GM19193 (cell line): ENCODE measurements at regions not wholly inside any gene's neighbourhood (a gene's known extent, or its start where the extent isn't known, plus 50 kb on each side); places are given as distances from the start of the nearest gene placed in this dataset.

ENCODE experiments used
- POLR2A ChIP-seq: IDR thresholded peaks from 4 replicates; pipeline ENCODE4 v1.6.1; 2011; ENCODE audit not compliant: insufficient read depth, insufficient read length; ENCODE audit errors: extremely low read depth

- no peak for TF ChIP-seq POLR2A
Observed at GRCh38 chr4:123609829-123610228, 213.2 kb downstream of the SPRY1 start.

DNA sequence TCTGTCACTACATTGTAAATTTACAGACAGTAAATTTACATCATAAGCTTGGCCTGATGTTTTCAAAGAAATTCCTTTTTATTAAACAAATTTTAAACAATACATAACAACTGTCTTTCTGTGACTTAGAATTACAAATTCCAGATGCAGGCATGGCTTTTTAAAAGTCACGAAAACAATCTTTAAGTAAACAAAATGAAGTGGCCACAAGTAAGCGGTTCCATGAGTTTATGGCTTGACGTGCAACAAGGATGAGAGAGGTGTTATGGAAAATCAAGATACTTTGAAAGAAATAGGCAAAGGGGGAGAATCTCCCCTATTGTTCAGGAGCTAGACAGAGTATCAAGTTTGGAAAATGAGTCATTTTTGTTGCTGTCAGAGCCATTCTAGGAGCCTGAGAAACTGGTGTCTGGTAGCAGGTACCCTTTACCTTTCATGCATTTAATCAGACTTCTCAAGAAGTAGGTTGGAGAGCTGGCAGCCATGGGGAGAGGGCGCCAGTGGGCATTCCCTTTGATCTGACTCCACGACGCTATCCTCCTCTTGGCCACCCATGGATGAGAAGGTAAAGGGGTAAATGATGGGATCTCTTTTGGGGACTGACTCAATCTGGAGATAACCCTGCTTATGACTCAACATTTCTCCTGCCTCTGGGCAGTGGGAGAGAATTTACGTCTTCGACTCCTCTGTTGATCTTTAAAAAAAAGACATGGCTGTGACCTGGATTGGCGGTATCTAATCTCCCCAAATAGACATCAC is 217.2 kb downstream of the SPRY1 start:
- no peak for TF ChIP-seq POLR2A

- no peak for TF ChIP-seq POLR2A
Observed at GRCh38 chr4:123615901-123616300, 219.3 kb downstream of the SPRY1 start.

GRCh38 chr4:123616951-123617461 is 220.4 kb downstream of the SPRY1 start:
- TF ChIP-seq POLR2A: no peak

DNA sequence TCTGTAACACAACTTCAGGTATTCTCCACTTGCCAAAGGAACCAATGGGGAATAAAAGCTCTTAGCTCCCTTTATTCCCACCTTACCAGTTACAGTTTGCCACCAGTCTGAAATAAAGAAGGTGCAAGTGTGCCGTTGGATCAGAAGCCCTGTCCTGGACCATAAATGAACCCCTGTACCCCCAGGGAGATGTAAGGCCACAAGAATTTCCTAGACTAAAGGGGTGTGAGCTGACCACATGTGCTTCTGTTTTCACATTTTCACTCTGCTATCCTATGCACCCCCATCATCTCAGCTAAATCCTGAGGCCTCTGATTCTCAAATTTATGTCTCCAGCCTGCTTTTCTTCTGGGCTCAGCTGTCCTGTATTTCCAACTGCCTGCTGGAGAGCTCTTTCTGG is 221.2 kb downstream of the SPRY1 start:
- no peak for TF ChIP-seq POLR2A

GRCh38 chr4:123618606-123619005 is 222.0 kb downstream of the SPRY1 start:
- no peak for TF ChIP-seq POLR2A

GRCh38 chr4:123619326-123619725 is 222.7 kb downstream of the SPRY1 start:
- no peak for TF ChIP-seq POLR2A

GRCh38 chr4:123619895-123620294 is 223.3 kb downstream of the SPRY1 start:
- no peak for TF ChIP-seq POLR2A

DNA sequence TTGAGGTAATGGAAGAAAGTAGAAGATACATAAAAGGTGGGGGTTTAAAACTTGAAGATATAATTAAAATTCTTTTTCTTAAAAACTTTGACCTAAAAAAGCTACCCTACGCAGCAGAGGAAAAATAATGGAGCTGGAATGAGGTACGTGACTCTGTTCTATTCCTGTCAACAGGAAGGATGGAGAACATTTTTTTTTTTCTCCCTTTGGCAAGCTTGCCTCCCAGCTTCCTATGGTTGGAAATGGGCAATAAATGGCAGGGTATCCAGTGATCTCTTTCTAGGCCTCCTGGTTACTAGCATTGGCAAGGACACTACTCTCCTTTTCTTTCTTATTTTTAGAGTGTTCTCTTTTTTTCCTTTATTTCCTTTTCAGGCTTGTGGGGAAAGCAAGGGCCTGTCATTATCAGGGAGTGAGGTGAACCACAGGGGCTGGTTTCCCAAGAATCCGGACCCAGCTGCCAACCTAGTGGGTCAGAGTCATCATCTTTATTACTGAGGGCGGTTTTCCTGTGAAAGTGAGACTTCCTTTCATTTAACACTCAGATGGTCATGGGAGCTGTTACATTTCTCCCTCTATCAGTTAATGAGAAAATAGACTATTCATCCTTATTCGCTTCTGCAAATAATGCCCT is 224.6 kb downstream of the SPRY1 start:
- TF ChIP-seq POLR2A: no peak

GRCh38 chr4:123622572-123622971 is 226.0 kb downstream of the SPRY1 start:
- TF ChIP-seq POLR2A: no peak

DNA sequence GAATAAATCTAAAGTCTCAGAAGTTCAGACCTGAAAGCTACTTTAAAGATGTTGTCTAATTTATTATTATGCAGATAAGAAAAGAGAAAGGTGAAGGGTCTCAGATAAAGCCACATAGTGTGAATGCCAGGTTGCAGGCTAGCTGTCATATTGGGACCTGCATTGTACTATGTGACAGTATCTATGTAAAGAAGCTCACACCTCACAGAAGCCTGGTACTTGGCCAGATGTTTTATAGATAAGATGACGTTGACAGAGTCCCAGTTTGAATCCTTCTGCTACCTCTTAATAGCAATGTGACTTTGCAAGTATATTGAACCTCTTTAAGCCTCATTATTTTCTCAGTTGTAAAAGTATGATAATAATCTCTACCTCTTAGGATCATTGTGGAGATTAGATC is 227.0 kb downstream of the SPRY1 start:
- no peak for TF ChIP-seq POLR2A

DNA sequence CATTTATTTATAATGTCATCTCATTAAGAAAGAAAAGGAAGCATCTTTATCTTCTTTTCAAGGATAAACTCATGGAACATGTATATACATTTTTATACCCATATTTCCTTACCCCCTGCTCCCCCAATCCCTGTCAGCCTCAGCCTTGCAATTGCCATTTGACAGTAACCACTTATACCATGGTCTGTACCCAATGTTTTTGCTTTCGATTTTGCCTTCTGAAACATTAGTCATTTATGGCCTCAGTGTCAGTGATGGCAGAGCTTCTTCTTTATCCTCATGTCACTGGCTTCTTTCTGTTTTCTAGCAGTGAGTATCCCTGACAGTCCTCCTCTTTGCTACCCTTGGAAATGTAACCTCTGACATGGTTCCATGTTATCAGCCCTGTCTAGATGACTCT is 228.4 kb downstream of the SPRY1 start:
- TF ChIP-seq POLR2A: no peak

DNA sequence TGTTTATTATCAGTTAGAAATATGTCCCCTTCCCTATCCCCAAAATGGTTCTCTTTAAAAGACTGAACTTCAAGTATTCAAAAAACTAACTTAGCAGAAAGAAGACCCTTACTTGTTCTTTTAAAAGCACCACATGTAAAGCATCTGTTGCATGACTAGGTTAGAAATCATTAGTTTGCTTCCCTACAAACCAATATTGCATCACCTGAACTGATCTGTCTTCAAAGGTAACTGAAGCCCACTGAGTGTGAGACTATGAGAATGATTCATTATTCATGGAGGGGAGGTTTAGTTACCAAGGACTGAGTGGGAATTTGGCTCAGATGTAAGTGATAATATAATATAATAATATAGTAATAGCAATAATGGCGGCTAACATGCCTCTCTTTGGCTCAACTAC is 231.7 kb downstream of the SPRY1 start:
- TF ChIP-seq POLR2A: no peak

DNA sequence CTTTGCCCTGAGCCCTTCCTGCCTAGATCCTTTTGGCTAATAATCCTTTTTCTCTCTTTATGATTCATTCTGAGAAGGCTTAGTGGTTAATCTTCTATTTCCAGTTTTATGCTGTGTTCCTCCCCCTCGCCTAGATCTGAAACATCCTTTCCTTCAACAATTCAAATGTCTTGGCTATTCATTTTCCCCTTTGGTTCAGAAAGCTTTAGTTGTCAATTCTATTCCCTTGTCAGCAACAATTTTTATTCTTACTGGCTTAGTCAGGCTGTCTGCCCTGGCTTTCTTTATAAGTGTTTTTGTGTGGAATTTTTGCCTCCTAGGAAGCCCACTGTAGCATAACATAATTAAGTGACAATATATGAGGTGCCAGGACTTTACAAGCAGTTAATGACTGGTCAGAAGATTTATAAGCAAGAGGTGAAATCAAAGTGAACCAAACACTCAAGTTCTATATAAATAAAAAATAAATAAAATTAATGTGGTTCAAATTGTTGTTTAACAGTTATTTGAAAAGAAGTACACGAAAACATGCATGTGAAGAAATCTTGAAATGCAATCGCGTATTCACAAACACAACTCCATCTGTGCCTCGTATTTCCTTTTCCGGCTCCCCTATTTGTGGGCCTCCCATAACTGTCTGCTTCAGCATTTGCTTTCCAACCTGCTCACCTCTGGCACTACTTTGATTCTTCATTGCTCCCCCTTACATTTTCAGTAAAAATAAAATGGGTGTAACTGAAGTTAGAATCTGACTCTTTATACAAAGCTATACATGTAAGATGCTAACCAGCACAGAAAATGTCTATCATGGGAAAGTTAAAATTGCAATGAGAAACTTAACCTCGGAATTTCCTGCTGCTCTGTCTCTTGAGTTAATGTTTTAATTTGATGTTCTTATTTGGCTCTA is 235.4 kb downstream of the SPRY1 start:
- TF ChIP-seq POLR2A: no peak

DNA sequence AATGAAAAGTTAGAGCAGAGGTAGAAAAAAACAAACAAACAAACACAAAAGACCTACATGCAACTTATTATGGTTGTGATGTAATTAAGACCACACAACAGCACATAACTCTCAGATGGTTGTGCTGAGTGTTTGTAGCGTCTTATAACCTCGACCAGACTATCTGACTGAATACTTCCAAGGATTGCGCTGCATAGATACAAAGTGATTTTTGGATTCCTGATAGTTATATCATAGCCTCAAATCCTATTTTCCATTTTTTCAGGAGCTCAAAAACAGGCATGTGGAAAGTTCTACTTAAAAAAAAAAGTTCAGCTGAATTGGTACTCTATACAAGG is 236.1 kb downstream of the SPRY1 start:
- no peak for TF ChIP-seq POLR2A

- TF ChIP-seq POLR2A: no peak
Observed at GRCh38 chr4:123638834-123639233, 242.2 kb downstream of the SPRY1 start.

DNA sequence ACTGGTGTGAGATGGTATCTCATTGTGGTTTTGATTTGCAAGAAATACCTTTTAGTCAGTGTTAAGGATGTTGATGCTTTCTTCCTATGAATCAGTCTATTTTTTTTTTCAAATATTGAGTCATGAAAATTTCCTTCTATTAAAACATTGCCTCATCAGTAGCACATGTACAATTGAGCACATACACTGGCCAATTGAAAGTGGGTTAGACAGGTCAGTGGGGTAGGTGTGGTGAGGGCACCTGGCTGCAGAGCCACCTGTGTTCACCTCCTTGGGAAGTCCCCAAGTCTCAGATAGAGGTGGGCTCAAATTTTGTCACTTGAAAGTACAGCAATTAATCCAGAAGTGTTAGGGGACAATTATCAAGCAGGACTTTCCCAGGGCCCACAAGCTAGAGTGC is 243.7 kb downstream of the SPRY1 start:
- no peak for TF ChIP-seq POLR2A
